Non-pigmented ciliary epithelial cell (primary cell): ENCODE measurements at regions not wholly inside any gene's neighbourhood (a gene's known extent, or its start where the extent isn't known, plus 50 kb on each side); places are given as distances from the start of the nearest gene placed in this dataset.
"Not testable (repeated sequence)": the region's sequence is repeated elsewhere in the genome, so short reads cannot be mapped to it uniquely, and the experiment has no call there.

ENCODE experiments used
- DNase-seq: peaks from one replicate; pipeline ENCODE4 v3.0.0-alpha.2; 2010; ENCODE audit warnings: low read depth

- DNase-seq, result no peak
Observed at GRCh38 chr3:30439451-30440053, 166.8 kb upstream of the TGFBR2 start.

GRCh38 chr3:30440147-30440604 lies 166.2 kb upstream of the TGFBR2 start:
- DNase-seq, result no peak

- peak; percentile 54 for DNase-seq
Observed at GRCh38 chr3:30440880-30441279, 165.5 kb upstream of the TGFBR2 start.

- no peak for DNase-seq
Observed at GRCh38 chr3:30443756-30444673, 162.4 kb upstream of the TGFBR2 start.

GRCh38 chr3:30448450-30449289 lies 157.7 kb upstream of the TGFBR2 start:
- DNase-seq, result no peak

- no peak for DNase-seq
Observed at GRCh38 chr3:30449290-30449632, 157.1 kb upstream of the TGFBR2 start.

GRCh38 chr3:30452446-30452845 lies 154.0 kb upstream of the TGFBR2 start:
- no peak for DNase-seq

GRCh38 chr3:30453360-30454039 lies 152.9 kb upstream of the TGFBR2 start:
- no peak for DNase-seq

GRCh38 chr3:30454636-30455035 lies 151.8 kb upstream of the TGFBR2 start:
- no peak for DNase-seq

GRCh38 chr3:30455112-30455511 lies 151.3 kb upstream of the TGFBR2 start:
- DNase-seq, result not testable (repeated sequence)

- DNase-seq, result no peak
Observed at GRCh38 chr3:30455840-30456239, 150.6 kb upstream of the TGFBR2 start.

- no peak for DNase-seq
Observed at GRCh38 chr3:30456264-30456663, 150.1 kb upstream of the TGFBR2 start.

GRCh38 chr3:30457081-30457480 lies 149.3 kb upstream of the TGFBR2 start:
- no peak for DNase-seq

- DNase-seq, result no peak
Observed at GRCh38 chr3:30457726-30458125, 148.7 kb upstream of the TGFBR2 start.

- no peak for DNase-seq
Observed at GRCh38 chr3:30458376-30459171, 147.8 kb upstream of the TGFBR2 start.

GRCh38 chr3:30461311-30461710 lies 145.1 kb upstream of the TGFBR2 start:
- no peak for DNase-seq

- no peak for DNase-seq
Observed at GRCh38 chr3:30462721-30463470, 143.5 kb upstream of the TGFBR2 start.

- DNase-seq, result no peak
Observed at GRCh38 chr3:30464381-30464780, 142.0 kb upstream of the TGFBR2 start.

- no peak for DNase-seq
Observed at GRCh38 chr3:30465454-30465853, 140.9 kb upstream of the TGFBR2 start.

- DNase-seq, result no peak
Observed at GRCh38 chr3:30467596-30468238, 138.7 kb upstream of the TGFBR2 start.
